Activated CD4-positive, alpha-beta T cell treated with anti-CD3 and anti-CD28 coated beads, Interleukin-2, amount 50 U/mL, for 4 hours (primary cell): ENCODE measurements at regions not wholly inside any gene's neighbourhood (a gene's known extent, or its start where the extent isn't known, plus 50 kb on each side); places are given as distances from the start of the nearest gene placed in this dataset.

ENCODE experiments used
- DNase-seq, 2 experiments: peaks; one replicate each; pipeline ENCODE4 v3.0.0-alpha.2; 2020

DNA sequence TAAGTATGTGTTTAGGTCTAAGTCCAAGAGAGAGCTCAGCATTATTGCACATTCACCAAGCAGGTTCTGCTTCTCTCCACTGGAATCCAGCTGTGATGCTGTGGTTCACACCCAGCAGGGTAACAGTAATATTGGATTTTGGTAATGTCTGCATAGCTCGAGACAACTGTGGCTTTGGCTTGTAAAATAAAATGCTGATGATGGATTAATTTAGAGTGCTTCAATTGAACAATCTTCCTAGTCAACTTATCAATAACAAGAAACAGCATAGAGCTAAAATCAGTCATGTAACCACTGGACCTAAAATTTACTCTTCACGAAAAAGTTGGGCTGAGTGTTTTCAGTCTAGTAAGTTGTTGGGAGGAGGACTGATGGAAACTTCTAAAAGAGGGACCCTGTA, 709.2 kb downstream of the TYW1 start:
- DNase-seq: no peak

DNA sequence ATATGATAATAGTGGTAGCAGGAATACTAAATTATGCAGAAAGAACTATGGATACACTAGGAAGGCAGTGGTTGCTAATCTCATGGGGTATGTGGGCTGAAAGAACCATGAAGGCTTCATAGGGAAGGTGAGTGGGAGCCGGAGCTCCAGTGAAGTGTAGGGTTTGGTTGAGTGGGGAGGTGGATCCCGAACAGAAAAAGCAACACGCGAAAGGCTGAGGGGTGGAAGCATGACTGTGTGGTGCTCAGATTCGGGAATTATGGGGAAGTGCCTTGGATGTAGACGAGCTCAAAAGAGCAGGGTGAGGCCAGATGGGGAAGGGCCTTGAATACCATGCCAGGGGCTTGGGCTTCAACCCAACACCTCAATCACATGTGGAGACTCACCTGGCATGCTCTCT, 715.1 kb downstream of the TYW1 start:
- DNase-seq: no peak

DNA sequence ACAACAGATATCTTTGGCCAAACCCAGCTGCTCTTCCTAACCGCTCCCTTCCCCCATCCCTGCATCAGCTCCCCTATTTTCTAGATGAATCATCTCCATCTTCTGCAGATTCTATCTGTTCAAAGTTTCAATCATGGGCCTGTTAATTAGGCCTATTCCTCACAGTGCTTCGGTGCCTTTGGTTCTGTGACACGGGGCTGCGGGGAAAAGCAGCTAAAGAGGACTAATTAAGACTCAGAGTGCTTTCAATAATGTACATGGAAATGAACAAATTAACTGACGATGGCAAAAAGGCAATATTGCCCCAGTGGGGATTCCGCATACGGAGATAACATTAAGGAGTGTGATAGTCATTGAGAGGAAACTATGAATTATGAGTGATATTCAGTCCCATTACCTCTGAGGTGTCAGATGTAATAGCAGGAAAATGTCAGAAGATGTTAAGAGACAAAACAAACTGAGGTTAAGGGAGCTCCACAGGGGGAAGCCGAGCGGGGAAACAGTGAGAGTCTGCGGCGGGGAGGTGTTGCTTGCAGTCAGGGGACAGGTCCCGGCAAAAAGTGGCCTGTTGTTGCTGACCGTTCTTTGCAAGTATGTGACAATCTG, 716.9 kb downstream of the TYW1 start:
- no peak for DNase-seq

DNA sequence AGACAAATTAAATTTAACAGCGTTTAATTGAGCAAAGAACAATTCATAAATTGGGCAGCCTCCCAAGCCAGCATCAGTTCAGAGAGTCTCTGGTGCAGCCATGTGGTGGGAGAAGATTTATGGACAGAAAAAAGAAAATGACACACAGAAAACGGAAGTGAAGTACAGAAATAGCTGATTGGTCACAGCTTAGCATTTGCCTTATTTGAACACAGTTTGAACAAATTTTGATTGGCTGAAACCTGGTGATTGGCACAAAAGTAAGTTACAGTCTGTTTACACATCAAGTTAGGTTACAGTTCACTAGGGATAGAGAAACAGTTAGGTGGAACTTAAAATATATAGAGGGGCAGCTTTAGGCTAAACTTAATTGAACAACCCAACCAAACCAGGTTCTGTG, 720.1 kb downstream of the TYW1 start:
- no peak for DNase-seq

DNA sequence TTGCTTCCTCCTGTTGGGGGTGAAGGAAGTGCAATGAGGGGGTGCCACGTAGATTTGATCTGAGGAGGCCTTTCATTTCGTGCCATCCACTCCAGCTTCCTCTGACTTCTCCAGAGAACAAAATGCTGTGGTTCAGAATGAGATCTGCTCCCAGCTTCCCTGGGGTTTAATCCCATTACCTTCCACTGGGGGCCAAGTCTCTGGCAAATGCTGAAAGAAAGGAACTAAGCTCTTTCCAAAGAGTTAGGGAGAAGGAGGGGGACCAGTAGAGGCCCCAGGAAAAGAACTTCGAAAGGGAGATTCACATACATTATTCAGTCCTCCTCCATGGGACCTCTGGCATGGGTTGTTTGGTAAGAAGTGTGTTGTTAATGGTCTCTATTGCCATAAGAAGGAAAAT, 727.0 kb downstream of the TYW1 start:
- no peak for DNase-seq

DNA sequence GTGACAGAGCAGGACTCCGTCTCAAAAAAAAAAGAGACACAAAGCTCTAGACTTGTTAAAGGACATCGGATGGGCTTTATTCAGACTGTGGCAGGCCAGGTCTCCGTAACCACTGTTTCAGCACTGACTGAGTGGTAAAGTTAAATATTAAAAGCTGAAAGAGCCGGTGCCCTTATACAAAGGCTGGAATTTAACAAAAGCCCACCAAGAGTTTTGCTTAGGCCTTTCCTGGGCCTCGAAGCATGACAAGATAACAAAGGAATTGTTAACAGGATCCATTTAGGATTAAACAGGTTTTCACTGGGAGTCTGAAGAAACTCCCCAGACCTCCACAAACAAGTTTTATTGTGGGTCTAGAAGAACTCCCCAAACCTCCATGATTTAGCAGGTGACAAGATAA, 727.8 kb downstream of the TYW1 start:
- no peak for DNase-seq

DNA sequence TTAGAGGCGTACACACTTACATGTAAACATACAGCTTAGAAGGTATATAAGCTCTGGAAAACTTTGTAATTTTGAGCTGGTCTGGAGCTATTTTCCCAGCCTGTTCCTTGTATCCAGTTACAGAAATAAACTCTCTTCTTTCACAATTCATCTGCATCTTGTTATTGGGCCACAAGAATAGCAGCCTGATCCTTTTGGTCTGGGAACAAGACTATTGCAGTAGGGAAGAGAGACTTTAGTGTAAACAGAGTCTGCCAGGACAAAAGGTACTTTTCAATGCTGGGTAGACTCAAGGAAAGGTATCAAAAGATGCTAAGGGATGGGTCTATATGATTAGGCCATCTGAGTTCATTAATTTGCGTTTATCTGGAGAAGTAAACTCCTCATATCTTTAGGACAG, 728.3 kb downstream of the TYW1 start:
- DNase-seq: no peak

DNA sequence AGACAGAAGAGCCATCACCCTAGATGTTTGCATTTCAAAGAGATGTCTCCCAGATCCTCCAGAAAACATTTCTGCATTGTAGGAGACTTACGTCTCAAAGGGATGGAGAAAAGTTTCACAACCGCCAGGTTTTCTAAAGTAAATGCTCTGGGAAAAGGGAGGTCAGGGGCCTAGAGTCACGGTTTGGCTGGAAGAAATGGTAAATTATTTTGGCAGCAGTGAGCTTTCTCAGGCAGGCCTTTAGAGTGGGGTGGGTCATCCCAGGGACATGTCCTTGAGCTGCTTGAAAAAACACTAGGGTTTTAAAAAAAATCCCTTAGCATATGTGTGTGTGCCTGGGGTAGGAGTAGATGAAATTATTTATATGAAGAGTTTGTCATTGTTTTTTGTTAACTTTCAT, 728.8 kb downstream of the TYW1 start:
- DNase-seq: no peak

DNA sequence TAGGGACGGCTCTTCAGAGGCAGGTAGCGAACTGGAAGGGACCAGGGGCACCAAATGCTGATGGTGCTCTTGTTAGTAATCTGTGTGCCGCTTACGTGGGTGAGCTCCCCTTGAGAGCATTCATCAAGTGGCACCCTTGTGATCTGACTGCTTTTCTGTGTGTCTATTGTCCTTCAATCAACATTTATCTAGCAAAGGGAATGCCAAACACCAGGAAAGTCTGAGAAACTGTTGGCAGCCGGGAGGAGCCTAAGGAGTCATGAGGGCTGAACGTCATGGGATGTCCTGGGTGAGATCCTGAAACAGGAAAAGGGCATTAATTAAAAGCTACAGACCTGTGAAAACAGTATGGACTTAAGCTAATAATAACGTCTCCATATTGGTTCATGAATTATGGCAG, 733.1 kb downstream of the TYW1 start:
- DNase-seq: no peak

DNA sequence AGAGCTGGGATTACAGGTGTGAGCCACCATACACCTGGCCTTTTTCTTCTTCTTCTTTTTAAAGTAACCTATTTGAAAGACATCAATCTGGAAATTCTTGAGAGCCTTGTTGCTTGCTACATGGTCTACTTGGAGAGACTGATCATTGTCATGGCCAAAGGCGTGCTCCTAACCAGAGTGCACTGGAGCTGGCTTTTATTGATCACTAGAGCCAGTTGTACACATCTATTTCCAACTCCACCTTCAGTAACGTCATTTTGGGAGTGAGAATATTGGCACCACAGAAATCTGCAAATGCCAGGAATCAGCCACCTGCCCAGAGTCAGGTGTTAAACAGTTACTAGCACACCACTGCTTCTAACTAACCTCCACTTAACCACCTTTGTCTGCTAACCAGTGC, 735.1 kb downstream of the TYW1 start:
- no peak for DNase-seq

DNA sequence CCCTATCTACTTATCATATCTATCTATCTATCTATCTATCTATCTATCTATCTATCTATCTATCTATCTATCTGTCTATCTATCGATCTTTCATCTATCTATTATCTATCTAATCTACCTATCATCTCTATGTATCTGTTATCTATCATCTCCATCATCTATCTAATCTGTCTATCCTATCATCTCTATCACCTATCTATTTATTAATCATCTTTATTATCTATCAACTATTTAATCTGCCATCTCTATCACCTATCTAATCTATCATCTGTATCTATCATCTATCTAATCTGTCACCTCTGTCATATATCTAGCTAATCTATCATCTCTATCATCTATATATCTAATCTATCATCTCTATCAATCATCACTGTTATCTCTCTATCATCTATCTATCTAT, 736.3 kb downstream of the TYW1 start:
- DNase-seq: no peak

DNA sequence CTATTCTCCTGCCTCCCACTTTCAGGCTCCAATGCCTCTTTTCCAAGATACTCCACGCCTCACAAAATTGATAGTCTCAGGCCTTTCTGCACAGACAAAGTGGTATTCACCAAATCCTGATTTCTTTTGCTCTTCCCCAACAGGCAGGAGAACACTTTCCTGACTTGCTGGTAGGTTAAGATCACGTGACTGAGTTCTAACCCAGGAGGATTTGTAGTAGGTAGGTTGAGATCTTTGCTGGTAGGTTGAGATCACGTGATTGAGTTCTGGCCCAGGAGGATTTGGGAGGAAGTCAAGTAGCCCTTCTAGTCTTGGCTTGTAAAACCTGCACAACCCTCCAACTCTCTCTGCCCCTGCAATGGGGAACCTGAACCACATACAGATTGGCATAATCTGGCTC, 741.5 kb downstream of the TYW1 start:
- no peak for DNase-seq

DNA sequence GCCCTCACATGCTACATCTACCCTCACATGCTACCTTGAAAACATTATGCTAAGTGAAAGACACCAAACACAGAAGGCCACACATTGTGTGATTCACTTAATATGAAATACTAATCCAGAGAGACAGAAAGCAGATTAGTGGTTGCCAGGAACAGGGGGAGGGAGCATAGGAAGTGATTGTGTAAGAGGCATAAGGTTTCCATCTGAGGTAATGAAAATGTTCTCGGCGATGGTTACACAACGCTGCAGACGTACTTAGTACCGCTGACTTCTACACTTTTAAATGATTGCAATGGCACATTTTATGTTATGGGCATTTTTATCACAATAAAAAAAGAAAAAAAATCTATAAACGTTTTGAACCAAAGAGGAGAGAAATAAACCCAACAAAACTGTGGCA, 742.3 kb downstream of the TYW1 start:
- DNase-seq: no peak

DNA sequence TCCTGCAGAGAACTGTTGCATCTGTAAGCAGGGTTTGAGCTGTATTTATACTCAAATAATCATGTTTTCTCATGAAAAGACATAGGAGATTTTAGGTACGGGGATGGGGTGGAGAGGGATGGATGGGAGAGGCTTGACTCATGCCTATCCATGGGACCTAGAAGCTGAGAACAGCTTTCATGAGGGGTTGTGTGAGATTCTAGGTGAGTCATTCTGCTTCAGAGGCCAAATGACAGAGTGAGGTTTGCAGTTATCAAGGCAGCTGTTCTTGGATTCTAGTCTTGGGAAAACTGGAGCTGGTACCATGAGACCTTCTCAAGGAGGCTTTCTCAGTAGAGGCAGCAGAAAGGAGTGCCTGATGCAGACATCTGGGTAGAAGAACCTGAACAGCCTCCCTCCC, 746.9 kb downstream of the TYW1 start:
- no peak for DNase-seq

DNA sequence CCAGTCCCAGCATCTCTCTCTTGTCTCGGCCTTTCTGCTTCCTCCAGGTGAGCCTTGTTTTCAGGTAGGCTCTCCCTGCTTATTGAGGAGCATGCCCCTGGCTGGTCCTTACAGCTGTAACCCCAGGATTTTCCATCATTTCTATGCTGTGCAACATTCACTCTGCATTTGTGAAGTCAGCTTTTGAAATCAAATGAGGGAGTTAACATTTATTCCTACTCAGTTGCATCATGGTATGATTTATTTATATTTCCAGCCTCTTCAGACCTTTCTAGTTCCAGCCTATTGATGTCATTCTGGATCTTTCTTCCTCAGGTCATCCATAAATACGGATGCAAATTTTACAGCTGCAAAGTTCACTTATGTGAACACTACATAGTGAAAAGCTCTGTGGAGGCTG, 755.6 kb downstream of the TYW1 start:
- DNase-seq: no peak

DNA sequence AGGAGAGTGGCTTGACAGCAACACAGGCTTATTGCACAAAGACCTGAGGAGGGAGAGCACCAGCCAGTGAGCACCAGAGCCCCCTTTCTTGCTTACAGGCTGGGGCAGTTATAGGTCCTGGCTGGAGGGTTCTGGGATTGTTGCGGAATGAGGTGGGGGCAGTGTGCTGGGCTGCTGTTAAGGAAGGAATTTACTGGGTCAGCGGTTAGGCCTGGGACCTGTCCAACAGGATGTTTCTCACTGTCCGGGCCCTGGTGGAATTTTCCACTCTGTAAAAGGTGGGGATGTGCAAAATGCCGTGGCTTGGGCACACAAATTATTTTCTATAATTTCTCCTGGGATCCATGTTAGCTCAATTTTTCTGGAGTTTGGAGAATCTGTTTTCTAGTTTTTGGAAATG, 757.3 kb downstream of the TYW1 start:
- DNase-seq: no peak

DNA sequence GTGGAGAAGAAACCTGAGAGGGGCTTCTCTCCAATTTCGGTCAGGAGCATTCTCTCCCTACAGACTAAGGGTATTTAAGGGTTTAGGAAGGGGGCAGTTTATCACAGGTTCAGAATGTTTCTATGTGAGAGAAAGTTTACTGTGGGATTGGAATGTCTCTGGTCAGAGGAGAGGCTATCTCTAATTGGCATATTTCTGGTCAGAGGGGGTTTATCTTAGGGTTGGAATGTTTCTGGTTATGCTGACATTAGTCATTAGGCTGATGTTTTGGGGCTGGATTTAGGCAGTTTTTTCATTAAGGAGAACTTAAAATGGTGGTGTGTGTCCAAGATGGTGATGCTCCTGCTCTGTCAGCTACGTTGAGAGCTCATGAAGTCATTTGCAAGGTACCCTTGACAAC, 758.0 kb downstream of the TYW1 start:
- no peak for DNase-seq

DNA sequence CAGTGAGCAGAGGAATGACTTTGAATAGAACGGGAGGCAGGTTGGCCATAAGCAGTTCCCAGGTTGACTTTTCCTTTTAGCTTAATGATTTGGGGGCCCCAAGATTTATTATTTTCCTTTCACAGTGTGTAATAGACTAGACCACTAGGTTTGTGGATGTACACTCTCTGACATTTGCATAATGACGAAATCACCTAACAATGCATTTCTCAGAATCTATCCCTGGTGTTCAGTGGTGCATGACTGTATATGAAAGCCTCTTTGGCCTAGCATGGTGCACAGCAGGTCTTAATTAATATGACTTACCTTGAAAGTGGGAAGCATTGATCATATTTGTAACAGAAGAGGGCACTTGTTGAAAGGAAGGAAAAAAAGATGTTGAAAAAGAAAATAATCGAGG, 761.9 kb downstream of the TYW1 start:
- no peak for DNase-seq

DNA sequence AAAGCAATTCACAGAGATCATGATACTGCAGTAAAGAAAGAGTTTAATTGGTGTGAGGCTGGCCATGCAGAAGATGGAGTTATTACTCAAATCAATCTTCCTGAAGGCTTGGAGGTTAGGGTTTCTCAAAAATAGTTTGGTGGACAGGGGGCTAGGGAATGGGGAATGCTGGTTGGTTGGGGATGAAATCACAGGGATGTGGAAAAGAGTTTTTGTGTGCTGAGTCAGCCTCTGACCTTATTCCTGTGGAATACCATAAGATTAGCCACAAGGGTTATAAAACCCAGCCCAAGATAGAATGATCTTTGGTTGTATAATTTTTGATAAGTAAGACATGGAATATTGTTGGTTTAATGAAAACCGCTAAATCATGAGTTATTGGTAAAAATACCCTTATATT, 764.3 kb downstream of the TYW1 start:
- no peak for DNase-seq

DNA sequence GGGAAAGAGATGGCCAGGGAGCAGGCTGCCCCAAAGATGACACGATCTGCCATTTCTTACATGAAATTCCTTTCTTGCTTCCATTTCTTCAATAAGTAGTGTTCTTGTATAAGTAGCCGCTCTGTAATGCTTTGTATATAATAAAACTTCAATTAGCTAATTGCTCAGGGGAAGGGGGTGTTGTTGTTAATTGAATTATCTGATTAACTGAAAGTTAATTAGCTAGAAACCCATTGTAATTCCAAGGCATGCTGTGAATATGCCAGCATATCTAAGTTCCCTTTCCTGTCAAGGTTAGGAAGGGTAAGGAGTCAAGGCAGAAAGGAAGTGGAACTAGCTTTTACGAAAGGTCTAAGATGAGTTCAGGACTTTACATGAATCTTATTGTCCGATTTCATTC, 765.9 kb downstream of the TYW1 start:
- no peak for DNase-seq

DNA sequence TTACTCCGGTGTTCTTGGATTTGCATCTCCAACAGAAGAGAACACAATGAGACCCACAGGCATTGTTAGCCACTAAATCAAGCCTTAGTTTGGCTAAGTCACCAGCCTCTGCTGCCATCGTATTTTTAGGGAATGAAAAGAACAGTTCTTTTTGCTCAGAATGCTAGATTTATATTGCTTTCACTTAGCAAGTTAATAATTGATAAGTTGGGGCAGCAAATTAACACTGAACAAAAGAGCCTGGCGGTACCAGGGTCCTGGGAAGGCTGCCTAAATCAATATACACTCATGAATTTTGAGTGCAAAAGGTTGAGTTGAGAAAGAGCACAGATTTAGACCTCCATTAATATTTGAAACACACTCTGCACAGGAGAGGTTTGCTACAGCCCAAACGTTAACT, 767.7 kb downstream of the TYW1 start:
- no peak for DNase-seq

DNA sequence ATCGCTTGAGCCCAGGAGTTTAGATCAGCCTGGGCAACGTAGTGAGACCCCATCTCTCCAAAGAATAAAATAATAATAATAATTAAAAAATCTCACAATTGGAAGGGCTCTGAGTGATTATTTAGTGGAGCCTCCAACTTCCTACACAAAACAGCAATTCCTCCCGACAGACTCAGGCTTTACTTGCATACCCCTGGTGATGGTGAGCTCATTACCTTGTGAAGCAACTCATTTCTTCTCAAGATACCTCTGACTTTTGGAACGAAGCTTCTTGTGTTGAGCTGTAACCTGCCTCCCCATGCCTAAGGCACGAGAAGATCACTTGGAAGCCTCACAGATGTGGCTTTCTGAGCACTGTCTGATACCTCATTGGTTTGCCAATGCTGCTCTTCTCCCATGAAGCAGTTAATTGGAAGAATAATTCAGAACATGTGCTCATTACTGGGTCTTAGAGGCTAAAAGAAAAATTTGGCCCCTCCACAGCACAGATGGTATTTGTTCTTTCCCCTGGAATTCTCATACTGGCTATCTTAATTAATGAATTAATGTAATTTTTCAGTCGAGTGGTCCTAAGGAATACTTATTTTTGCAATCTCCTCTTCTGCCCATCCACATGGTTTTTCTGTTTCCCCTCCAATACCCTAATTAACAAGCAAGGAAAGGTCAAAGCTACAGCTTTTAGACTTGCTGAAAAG, 769.0 kb downstream of the TYW1 start:
- no peak for DNase-seq

DNA sequence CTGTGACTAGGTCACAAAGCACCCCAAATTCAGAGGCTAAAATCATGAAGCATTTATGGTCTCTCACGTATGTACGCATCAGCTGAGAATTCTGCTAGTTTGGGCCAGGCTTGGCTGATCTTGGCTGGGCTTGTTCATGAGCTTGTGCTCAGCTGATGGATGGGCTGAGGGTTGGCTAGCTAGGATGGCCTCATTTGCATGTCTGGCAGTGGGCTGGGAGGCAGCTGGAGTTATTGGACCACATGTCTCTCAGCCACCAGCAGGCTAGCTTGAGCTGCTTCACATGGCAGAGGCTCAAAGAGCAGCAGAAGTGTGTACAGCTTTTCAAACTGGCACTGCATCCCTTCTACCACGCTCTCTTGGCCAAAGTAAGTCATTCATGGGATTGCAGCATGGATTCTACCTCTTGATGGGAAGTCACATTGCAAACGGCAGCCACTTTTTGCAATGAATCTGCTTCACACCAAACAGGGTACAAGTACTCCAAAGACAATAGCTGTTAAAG, 770.3 kb downstream of the TYW1 start:
- DNase-seq: no peak

DNA sequence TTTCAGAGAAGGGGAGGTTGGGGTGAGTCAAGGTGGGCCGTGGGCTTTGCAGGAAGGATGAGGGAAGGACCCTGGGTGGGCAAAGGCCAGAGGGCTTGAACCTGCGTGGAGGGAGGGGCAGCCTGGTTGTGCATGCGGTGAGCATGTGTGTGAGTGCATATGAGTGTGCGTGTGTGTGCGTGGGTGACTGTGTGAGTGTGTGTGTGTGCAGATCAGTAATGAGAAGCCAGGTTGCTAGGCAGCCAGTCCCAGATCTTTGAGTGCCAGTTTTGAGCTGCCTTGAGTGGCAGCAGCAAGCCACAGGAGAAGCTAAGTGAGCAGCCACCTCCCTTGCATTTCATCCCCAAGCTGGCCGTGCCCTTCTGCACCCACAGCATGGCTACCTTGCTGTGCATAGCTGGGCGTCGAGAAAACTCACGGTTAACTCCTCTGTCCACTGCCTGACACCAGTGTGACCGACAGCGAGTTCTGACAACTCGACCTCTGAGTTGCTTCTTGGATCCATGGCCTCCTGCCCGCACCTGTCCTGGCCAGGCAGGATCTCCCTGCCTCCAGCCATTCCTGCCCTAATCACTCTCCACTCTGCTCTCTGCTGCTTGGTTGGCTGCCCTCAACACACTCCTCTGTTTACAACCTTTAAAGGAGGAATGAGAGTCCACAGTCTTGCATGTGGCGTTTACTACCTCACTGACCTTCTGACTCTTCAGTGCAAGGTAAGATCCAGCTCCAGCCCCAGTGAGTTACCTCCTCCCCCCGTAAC, 775.4 kb downstream of the TYW1 start:
- no peak for DNase-seq
